Stimulated activated CD8-positive, alpha-beta memory T cell treated with anti-CD3 and anti-CD28 coated beads, Interleukin-15, amount 100 ng/mL, for 1 hour (primary cell): ENCODE measurements at regions not wholly inside any gene's neighbourhood (a gene's known extent, or its start where the extent isn't known, plus 50 kb on each side); places are given as distances from the start of the nearest gene placed in this dataset.
"Not testable (repeated sequence)": the region's sequence is repeated elsewhere in the genome, so short reads cannot be mapped to it uniquely, and the experiment has no call there.

Experiments used
- DNase-seq: peaks from one replicate; pipeline ENCODE4 v3.0.0-alpha.2; 2020; ENCODE audit warnings: low read depth

DNA sequence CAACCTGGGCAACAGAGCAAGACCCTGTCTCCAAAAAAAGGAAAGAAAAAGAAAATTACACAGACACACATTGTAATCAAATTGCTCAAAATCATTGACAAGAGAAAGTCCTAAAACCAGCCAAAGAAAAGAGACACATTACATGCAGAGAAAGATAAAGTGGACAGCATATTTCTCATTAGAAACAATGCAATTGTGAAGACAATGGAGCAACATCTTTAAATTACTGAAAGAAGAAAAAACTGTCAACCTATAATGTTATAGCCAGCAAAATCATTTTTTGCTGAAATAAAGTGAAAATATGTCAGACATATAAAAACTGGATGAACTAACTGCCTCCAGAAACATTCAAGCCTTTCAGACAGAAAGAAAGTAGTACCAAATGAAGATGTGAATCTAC, 120.6 kb downstream of the TMEM167A start:
- DNase-seq: no peak

- DNase-seq: no peak
These were observed 124.9 kb downstream of the TMEM167A start for GRCh38 chr5:82952326-82952725.

DNA sequence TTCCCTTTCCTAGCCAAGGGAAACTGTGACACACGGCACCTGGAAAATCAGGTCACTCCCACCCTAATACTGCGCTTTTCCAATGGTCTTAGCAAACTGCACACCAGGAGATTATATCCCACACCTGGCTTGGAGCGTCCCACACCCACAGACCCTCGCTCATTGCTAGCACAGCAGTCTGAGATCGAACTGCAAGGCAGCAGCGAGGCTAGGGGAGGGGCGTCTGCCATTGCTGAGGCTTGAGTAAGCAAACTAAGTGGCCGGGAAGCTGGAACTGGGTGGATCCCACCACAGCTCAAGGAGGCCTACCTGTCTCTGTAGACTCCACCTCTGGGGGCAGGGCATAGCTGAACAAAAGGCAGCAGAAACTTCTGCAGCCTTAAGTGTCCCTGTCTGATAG, 132.9 kb downstream of the TMEM167A start:
- not testable (repeated sequence) for DNase-seq

- DNase-seq: no peak
These were observed 134.9 kb downstream of the TMEM167A start for GRCh38 chr5:82942083-82942881.

GRCh38 chr5:82938901-82939725, 138.1 kb downstream of the TMEM167A start:
- no peak for DNase-seq

- DNase-seq: not testable (repeated sequence)
These were observed 144.5 kb downstream of the TMEM167A start for GRCh38 chr5:82932473-82933220.

DNA sequence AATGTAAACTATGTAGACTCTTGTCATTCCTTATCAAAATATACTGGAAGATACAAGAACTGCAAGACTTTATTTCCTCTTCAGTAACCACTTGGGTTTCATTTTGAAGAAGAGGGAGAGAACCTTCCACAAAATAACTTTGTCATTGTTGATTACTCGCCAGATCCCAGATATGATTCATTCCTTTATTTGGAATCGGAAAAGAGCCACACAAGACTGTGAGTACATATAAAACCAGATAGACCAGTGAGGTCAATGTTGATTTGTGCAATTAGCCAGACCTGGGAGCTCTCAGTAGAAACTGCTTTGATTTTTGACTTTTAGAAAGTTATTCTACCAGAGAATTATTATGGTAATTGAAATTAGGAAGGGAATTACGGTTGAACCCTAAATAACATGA, 146.1 kb downstream of the TMEM167A start:
- DNase-seq: no peak

GRCh38 chr5:82925061-82925411, 152.2 kb downstream of the TMEM167A start:
- DNase-seq: no peak

DNA sequence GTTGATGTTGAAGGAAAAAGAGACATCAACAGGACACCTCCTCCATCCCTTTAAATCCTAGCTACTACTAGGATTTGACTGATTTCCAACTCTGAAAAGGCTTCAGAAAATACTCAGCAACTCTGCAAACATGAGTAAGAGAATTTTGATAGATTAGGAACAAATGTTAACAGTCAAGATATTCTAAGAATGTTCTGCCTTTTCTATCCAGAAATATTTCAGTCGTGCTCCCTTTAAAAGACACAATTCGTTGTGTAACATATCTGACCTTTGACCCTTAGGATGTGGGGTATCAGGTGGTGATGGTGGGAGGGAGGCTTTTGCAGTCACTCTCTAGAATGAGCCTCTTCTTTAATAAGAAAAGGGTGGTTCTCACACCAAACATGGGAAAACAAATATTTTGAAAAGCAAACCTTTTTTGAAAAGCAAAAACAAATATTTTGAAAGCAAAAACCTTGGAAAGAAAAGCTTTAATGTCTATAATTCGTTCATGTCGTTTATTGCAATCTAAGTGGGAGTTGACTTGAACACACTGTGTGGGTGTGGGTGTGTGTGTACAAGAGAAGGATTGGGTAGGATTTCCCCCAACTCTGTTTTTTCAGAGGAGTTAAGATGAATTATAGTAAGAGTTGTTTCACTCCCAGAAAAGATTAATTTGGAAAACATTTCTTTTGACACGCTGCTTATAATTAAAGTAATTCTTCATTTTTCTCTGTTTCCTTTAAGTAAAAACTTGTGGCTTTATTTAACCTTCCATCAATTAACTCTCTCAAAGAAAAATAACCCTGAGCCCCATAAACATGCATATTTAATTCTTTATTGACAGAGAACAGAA, 152.8 kb downstream of the TMEM167A start:
- no peak for DNase-seq

DNA sequence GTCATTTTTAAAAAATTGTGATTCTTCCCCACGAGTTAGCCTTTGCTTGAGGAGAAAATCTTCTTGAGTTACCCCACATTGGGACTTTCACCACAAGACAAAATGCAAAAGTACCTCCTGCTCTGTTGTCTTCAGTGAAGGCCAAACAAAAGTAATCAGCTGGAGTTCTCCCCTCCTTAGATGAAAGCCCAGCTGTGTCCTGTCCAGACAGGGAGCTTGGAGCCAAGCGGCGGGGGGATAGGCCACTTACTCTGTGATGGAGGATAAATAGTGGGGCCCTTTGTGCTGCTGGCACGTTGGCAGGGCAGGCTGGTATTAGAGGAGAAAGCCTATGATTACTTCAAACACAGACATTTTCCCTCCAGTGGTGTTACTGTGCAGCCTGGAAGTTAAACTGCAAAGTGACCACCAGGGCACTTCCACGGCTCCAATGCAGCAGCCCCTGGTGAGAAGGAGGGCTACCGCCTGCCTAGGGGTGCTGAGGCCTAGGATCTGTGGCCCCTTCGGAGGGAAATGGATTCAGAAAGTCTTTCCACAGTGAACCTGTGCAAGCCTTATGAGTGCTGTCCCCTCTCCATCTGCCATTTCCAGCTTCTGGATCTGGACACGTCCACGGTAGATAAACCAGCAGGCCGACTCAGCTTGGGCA, 155.0 kb downstream of the TMEM167A start:
- DNase-seq: no peak

GRCh38 chr5:82918311-82919031, 158.7 kb downstream of the TMEM167A start:
- DNase-seq: no peak

- no peak for DNase-seq
These were observed 159.6 kb downstream of the TMEM167A start for GRCh38 chr5:82917584-82917983.

GRCh38 chr5:82913971-82914370, 163.2 kb downstream of the TMEM167A start:
- no peak for DNase-seq

DNA sequence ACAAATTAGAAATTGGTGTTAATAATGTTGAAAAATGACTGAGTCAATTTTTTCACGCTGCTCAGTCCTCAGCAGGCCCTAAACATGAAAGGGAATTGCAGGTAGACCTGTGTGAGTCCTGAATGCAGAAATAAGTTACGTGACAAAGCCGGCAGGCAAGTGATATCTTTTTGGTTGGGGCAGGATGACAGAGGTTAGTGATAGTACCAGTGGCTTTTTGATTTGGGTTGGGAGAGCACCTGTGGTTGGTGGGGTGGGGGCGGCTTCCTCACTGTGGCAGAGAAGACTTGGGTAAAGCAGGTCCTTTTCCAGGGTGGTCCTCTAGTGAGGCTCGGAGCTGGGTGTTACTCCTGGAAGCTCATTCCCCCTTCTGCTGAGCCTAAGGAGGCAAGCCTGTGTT, 164.7 kb downstream of the TMEM167A start:
- no peak for DNase-seq

DNA sequence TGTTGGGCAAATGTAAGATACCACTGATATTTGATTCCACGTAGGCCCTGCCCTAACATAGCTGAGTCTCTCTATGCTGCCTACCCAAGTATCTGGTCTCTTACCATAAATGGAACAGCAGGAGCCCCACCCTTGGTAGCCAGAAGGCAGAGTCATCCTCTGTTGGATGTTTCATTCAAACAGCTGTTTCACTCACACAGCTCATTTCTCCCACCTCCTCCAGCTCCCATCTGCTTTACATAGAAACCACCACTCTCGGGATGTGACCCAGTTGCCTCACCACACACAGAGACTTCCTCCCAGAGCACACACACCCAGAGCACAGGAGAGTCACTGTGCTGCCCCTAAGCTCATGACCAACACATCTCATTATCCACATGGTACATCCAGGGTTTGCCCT, 165.3 kb downstream of the TMEM167A start:
- DNase-seq: no peak

GRCh38 chr5:82910905-82911304, 166.3 kb downstream of the TMEM167A start:
- DNase-seq: no peak

GRCh38 chr5:82910491-82910890, 166.7 kb downstream of the TMEM167A start:
- no peak for DNase-seq

DNA sequence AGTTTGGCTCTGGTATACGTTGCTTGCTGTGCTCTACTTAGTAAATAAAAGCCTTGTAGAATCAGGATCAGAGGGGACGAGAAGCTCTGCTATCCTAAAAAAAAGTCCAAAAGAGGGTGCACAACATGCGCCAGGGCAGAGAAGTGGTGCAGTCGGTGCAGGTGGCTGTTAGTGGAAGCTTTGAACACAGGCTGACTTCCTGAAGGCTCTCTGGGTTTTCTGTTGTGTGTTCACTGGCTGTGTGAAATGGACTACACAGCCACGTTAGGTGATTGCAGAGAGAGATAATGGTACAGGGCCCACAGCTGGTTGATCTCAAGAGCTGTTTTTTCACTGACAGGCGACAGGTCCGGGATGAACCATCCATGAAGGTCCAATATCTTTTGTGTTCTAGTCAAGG, 167.4 kb downstream of the TMEM167A start:
- DNase-seq: no peak

DNA sequence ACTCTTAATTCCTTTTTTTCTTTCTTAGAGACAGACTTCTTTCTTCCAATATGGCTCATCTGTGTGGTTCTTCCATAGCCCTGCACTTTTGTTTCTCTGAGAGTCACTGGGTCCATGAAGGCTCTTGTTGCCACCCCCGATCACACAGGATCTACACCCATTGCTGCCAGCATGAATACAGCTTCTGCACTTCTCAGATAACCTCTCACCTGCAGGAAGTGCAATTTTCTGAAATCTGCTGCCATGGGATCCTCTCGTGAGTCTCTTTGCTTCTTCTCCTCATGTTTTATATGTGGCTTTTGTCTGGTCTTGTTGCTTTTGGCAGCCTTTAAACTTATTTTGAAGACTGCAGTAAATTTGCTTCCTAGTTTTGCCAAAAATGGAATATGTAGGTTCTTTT, 171.2 kb downstream of the TMEM167A start:
- no peak for DNase-seq

DNA sequence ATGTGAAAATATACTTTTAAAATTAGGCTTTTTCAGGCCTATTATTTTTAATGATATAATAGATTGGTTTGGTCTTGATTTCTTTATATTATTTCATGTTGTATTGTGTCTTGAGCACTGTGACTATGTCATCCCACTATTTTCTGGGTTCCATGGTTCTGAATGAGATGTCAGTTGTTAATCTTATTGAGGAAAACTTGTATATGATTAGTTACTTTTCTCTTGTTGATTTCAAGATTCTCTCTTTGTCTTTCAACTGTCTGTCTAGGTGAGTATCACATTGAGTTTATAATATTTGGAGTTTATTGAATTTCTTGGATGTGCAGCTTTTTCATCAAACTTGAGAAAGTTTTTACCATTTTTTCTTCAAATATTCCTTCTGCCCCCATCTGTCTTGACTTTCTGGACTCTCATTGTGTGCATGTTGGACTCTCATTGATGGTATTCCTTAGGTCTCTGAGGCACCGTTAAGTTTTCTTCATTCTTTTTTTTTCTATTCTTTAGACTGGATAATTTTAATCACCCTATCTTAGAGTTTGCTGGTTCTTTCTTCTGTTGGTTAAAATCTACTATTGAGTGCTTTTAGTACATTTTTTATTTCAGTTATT, 175.8 kb downstream of the TMEM167A start:
- DNase-seq: no peak
